Activated CD8-positive, alpha-beta T cell treated with anti-CD3 and anti-CD28 coated beads for 36 hours (primary cell): ENCODE measurements at regions not wholly inside any gene's neighbourhood (a gene's known extent, or its start where the extent isn't known, plus 50 kb on each side); places are given as distances from the start of the nearest gene placed in this dataset.
A peak's percentile ranks its signal among the peaks of the same experiment; 100 is the strongest.

Source experiments
- ATAC-seq: fragments of 200-7000 bp; cut with Tn5 transposase; one replicate; pipeline ENCODE4 v1.10.0; 2021; ENCODE audit warnings: mild to moderate bottlenecking, moderate library complexity
- CTCF ChIA-PET: fragments of 350-600 bp; sonication (Branson Sonifier 250); formaldehyde crosslinking; loops from one replicate; lab custom pipeline; 2021; ENCODE audit warnings: antibody characterized with exemption; lab: Charles Lee
- POLR2A ChIA-PET: fragments of 350-600 bp; sonication (Branson Sonifier 250); formaldehyde crosslinking; loops from one replicate; lab custom pipeline; 2021; ENCODE audit warnings: antibody characterized with exemption; lab: Charles Lee
- DNase-seq: peaks from one replicate; pipeline ENCODE4 v3.0.0-alpha.2; 2020
- H3K27ac Mint-ChIP-seq: one replicate; pipeline ENCODE4 v1.8.0; 2021; ENCODE audit warnings: mild to moderate bottlenecking, mixed read lengths
- H3K27me3 Mint-ChIP-seq: one replicate; pipeline ENCODE4 v1.8.0; 2021; ENCODE audit warnings: mixed read lengths
- H3K36me3 Mint-ChIP-seq: one replicate; pipeline ENCODE4 v1.8.0; 2021; ENCODE audit warnings: low read depth, mixed read lengths
- H3K4me1 Mint-ChIP-seq: one replicate; pipeline ENCODE4 v1.8.0; 2021; ENCODE audit warnings: low read depth, mixed read lengths
- H3K4me3 Mint-ChIP-seq: one replicate; pipeline ENCODE4 v1.8.0; 2021; ENCODE audit warnings: mild to moderate bottlenecking, moderate library complexity, mixed read lengths
- H3K9me3 Mint-ChIP-seq: one replicate; pipeline ENCODE4 v1.8.0; 2021; ENCODE audit warnings: mixed read lengths
- intact Hi-C: fragments of 100-400 bp; cut with micrococcal nuclease; formaldehyde crosslinking; loops from one replicate; pipeline ENCODE4 v1.10.0; 2022
- TF ChIP-seq, protein P1 (sequence below): fragments of 200-600 bp; IDR thresholded peaks from one replicate; pipeline ENCODE4 v1.8.0; 2022; ENCODE audit warnings: antibody characterized with exemption, mild to moderate bottlenecking

GRCh38 chr1:192732787-192733186 lies 76.1 kb upstream of the RGS2 start:
- DNase-seq = peak; percentile 27
- ATAC-seq = peak; percentile 81
- intact Hi-C loops = no loop called here
- H3K27me3 Mint-ChIP-seq = no peaks in the 10 kb centered on the region
- ChIA-PET CTCF (interaction anchor here (1.5 kb wide), 1 partner anchor 258 kb away, joined by 4 read pairs; no protein-coding TSS in a partner anchor), POLR2A (no interaction called here)
- no peaks in the 10 kb centered on the region for H3K9me3 Mint-ChIP-seq
- H3K4me1 Mint-ChIP-seq = no peaks in the 10 kb centered on the region
- TF ChIP-seq, protein P1, sequence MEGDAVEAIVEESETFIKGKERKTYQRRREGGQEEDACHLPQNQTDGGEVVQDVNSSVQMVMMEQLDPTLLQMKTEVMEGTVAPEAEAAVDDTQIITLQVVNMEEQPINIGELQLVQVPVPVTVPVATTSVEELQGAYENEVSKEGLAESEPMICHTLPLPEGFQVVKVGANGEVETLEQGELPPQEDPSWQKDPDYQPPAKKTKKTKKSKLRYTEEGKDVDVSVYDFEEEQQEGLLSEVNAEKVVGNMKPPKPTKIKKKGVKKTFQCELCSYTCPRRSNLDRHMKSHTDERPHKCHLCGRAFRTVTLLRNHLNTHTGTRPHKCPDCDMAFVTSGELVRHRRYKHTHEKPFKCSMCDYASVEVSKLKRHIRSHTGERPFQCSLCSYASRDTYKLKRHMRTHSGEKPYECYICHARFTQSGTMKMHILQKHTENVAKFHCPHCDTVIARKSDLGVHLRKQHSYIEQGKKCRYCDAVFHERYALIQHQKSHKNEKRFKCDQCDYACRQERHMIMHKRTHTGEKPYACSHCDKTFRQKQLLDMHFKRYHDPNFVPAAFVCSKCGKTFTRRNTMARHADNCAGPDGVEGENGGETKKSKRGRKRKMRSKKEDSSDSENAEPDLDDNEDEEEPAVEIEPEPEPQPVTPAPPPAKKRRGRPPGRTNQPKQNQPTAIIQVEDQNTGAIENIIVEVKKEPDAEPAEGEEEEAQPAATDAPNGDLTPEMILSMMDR = peak; percentile 18
- H3K27ac Mint-ChIP-seq = no peak overlapping the region
- H3K36me3 Mint-ChIP-seq = no peaks in the 10 kb centered on the region
- no peak overlapping the region for H3K4me3 Mint-ChIP-seq

GRCh38 chr1:192735298-192735915 lies 73.4 kb upstream of the RGS2 start:
- H3K27ac Mint-ChIP-seq = no peak overlapping the region
- ATAC-seq (no peak), DNase-seq (no peak)
- H3K36me3 Mint-ChIP-seq = no peaks in the 10 kb centered on the region
- intact Hi-C loops = no loop called here
- ChIA-PET POLR2A (no interaction called here), CTCF (no interaction called here)
- H3K27me3 Mint-ChIP-seq = no peaks in the 10 kb centered on the region
- no peak overlapping the region for H3K4me3 Mint-ChIP-seq
- TF ChIP-seq, protein P1 = no peak
- H3K4me1 Mint-ChIP-seq = peaks cover 2% of the 10 kb centered on the region
- no peaks in the 10 kb centered on the region for H3K9me3 Mint-ChIP-seq

- intact Hi-C loops = no loop called here
- Mint-ChIP-seq H3K27me3 (peaks cover 2% of the 10 kb centered on the region), H3K4me3 (no peak overlapping the region), H3K36me3 (no peaks in the 10 kb centered on the region), H3K9me3 (no peaks in the 10 kb centered on the region), H3K27ac (no peak overlapping the region), H3K4me1 (peaks cover 2% of the 10 kb centered on the region)
- CTCF ChIA-PET = no interaction called here
- TF ChIP-seq, protein P1 = no peak
- no peak for DNase-seq
- POLR2A ChIA-PET = no interaction called here
- no peak for ATAC-seq
These were observed 71.5 kb upstream of the RGS2 start for GRCh38 chr1:192737306-192737705.

DNA sequence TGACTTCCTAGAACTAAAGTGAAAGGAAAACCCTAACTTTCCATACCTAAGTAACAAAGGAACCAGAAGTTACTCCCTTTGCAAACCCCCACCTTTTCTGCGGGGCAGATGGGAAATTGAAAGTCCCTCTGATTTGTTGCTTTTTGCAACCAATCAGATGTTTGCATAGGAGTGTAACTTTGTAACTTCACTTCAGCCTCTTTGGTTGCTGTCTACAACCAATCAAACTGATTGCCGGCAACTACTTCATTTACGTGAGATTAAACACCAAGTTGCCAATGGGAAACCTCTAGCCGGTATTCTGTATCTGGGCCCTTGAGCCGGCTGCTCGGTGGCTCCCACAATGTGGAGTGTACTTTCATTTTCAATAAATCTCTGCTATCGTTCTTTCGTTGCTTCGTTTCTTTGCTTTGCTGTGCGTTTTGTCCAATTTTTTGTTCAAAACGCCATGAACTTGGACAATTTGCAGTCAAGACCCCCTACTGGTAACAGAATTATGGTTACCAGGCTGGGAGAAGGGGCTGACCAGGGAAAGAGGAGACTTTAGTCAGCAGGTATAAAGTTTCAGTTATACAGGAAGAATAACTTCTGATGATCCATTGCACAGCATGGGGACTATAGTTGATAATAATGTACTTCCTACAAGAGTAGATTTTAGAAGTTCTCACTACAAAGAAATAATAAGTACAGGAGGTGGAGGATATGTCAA lies 69.2 kb upstream of the RGS2 start:
- H3K4me1 Mint-ChIP-seq = peaks cover 2% of the 10 kb centered on the region
- no peak for DNase-seq
- peaks cover 4% of the 10 kb centered on the region for H3K27me3 Mint-ChIP-seq
- TF ChIP-seq, protein P1 = no peak
- POLR2A ChIA-PET = no interaction called here
- CTCF ChIA-PET = no interaction called here
- no peak overlapping the region for H3K4me3 Mint-ChIP-seq
- ATAC-seq = no peak
- no peaks in the 10 kb centered on the region for H3K9me3 Mint-ChIP-seq
- intact Hi-C loops = no loop called here
- H3K27ac Mint-ChIP-seq = no peak overlapping the region
- H3K36me3 Mint-ChIP-seq = no peaks in the 10 kb centered on the region

DNA sequence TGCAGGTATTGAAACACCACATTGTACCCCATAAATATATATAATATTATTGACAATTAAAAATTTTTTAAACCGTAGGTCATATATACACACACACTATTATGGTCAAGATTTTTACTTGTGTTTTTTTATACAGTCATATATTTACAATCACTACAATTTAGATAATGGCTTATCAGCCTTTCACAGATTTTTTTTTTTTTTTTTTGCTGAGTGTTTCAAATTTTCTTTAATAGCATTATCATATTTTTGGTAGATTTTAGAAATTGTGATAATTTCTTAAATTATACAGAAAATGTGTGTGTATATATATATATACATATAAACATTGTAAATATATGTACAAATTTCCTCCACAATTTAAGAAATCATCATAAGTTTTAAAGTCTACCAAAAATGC lies 68.6 kb upstream of the RGS2 start:
- Mint-ChIP-seq H3K4me1 (peaks cover 2% of the 10 kb centered on the region), H3K9me3 (no peaks in the 10 kb centered on the region), H3K4me3 (no peak overlapping the region), H3K27me3 (peaks cover 4% of the 10 kb centered on the region), H3K36me3 (no peaks in the 10 kb centered on the region), H3K27ac (no peak overlapping the region)
- ChIA-PET POLR2A (no interaction called here), CTCF (no interaction called here)
- DNase-seq (no peak), ATAC-seq (no peak)
- intact Hi-C loops = no loop called here
- TF ChIP-seq, protein P1 = no peak
